ENCODE measurements at regions not wholly inside any gene's neighbourhood (a gene's known extent, or its start where the extent isn't known, plus 50 kb on each side); places are given as distances from the start of the nearest gene placed in this dataset.
"Not testable (repeated sequence)": the region's sequence is repeated elsewhere in the genome, so short reads cannot be mapped to it uniquely, and the experiment has no call there.

- DNase-seq (ENCODE audit: low spot score) = no peak
Observed at GRCh38 chr3:159455741-159456181, 532.9 kb upstream of the IL12A start.

GRCh38 chr3:159458010-159458409, 530.6 kb upstream of the IL12A start:
- DNase-seq (ENCODE audit: low spot score) = peak; percentile 26

- no peak for DNase-seq (ENCODE audit: low spot score)
Observed at GRCh38 chr3:159458982-159459381, 529.7 kb upstream of the IL12A start.

- DNase-seq (ENCODE audit: low spot score) = no peak
Observed at GRCh38 chr3:159472611-159473010, 516.0 kb upstream of the IL12A start.

GRCh38 chr3:159473206-159473605, 515.4 kb upstream of the IL12A start:
- no peak for DNase-seq (ENCODE audit: low spot score)

GRCh38 chr3:159480046-159480445, 508.6 kb upstream of the IL12A start:
- no peak for DNase-seq (ENCODE audit: low spot score)

- peak; percentile 11 for DNase-seq (ENCODE audit: low spot score)
Observed at GRCh38 chr3:159482241-159482993, 506.2 kb upstream of the IL12A start.

GRCh38 chr3:159482994-159483367, 505.7 kb upstream of the IL12A start:
- no peak for DNase-seq (ENCODE audit: low spot score)

- peak; percentile 41 for DNase-seq (ENCODE audit: low spot score)
Observed at GRCh38 chr3:159486580-159486979, 502.1 kb upstream of the IL12A start.

GRCh38 chr3:159487304-159487703, 501.3 kb upstream of the IL12A start:
- DNase-seq (ENCODE audit: low spot score) = no peak

GRCh38 chr3:159488602-159489001, 500.0 kb upstream of the IL12A start:
- DNase-seq (ENCODE audit: low spot score) = no peak

GRCh38 chr3:159497361-159497760, 491.3 kb upstream of the IL12A start:
- no peak for DNase-seq (ENCODE audit: low spot score)

GRCh38 chr3:159499031-159499793, 489.4 kb upstream of the IL12A start:
- DNase-seq (ENCODE audit: low spot score) = no peak

- no peak for DNase-seq (ENCODE audit: low spot score)
Observed at GRCh38 chr3:159501029-159501428, 487.6 kb upstream of the IL12A start.

- DNase-seq (ENCODE audit: low spot score) = no peak
Observed at GRCh38 chr3:159502986-159503385, 485.6 kb upstream of the IL12A start.

- DNase-seq (ENCODE audit: low spot score) = not testable (repeated sequence)
Observed at GRCh38 chr3:159510988-159511387, 477.6 kb upstream of the IL12A start.

GRCh38 chr3:159513444-159513843, 475.2 kb upstream of the IL12A start:
- no peak for DNase-seq (ENCODE audit: low spot score)

GRCh38 chr3:159513867-159514380, 474.7 kb upstream of the IL12A start:
- DNase-seq (ENCODE audit: low spot score) = no peak

GRCh38 chr3:159517105-159517504, 471.5 kb upstream of the IL12A start:
- DNase-seq (ENCODE audit: low spot score) = no peak

- no peak for DNase-seq (ENCODE audit: low spot score)
Observed at GRCh38 chr3:159520638-159521037, 468.0 kb upstream of the IL12A start.

GRCh38 chr3:159522276-159522675, 466.4 kb upstream of the IL12A start:
- DNase-seq (ENCODE audit: low spot score) = no peak

GRCh38 chr3:159528251-159528895, 460.3 kb upstream of the IL12A start:
- no peak for DNase-seq (ENCODE audit: low spot score)

- no peak for DNase-seq (ENCODE audit: low spot score)
Observed at GRCh38 chr3:159532577-159532976, 456.1 kb upstream of the IL12A start.
